GM12878 (cell line): ENCODE measurements at regions not wholly inside any gene's neighbourhood (a gene's known extent, or its start where the extent isn't known, plus 50 kb on each side); places are given as distances from the start of the nearest gene placed in this dataset.

Experiments used
- CHD1 ChIP-seq: IDR thresholded peaks from 2 replicates; pipeline ENCODE4 v1.6.1; 2012; ENCODE audit warnings: low read depth, low read length, improper control_type of control experiment
- EZH2 ChIP-seq: IDR thresholded peaks from 2 replicates; pipeline ENCODE4 v1.6.1; 2012; ENCODE audit warnings: low read depth, mild to moderate bottlenecking, control low read depth, inconsistent platforms, low read length, borderline replicate concordance; ENCODE audit not compliant: control insufficient read depth
- FOXM1 ChIP-seq: IDR thresholded peaks from 2 replicates; pipeline ENCODE4 v1.6.1; 2012; ENCODE audit warnings: low read depth, mild to moderate bottlenecking, inconsistent platforms, low read length, moderate library complexity
- KDM1A ChIP-seq: fragments of 200-600 bp; sonication (generic); IDR thresholded peaks from 2 replicates; pipeline ENCODE4 v1.6.1; 2016; ENCODE audit warnings: borderline replicate concordance
- NFIC ChIP-seq: IDR thresholded peaks from 2 replicates; pipeline ENCODE4 v1.6.1; 2012; ENCODE audit warnings: low read depth, mild to moderate bottlenecking, inconsistent platforms, low read length, moderate library complexity
- POLR2A ChIP-seq: IDR thresholded peaks from 2 replicates; pipeline ENCODE4 v1.6.1; 2011; ENCODE audit warnings: low read depth, mild to moderate bottlenecking, low read length
- POLR2AphosphoS2 ChIP-seq: IDR thresholded peaks from 2 replicates; pipeline ENCODE4 v1.6.1; 2011; ENCODE audit warnings: low read depth, mild to moderate bottlenecking, low read length, improper control_type of control experiment, moderate library complexity
- YY1 ChIP-seq: IDR thresholded peaks from 2 replicates; pipeline ENCODE4 v1.6.1; 2011; ENCODE audit warnings: low read depth, mild to moderate bottlenecking, low read length
- ZNF384 ChIP-seq: IDR thresholded peaks from 2 replicates; pipeline ENCODE4 v1.6.1; 2012; ENCODE audit warnings: low read depth, mild to moderate bottlenecking, low read length, improper control_type of control experiment, borderline replicate concordance
- TF ChIP-seq, protein P1 (sequence below), 3 experiments: IDR thresholded peaks in 2 of 3; conservative IDR thresholded peaks in 1 of 3; 2 replicates each; pipeline ENCODE4 v1.5.1; 2011; ENCODE audit warnings: low read depth in 3 of 3, low read length in 3 of 3, mild to moderate bottlenecking in 3 of 3, control low read depth in 2 of 3, moderate library complexity in 2 of 3, inconsistent platforms in 1 of 3, mixed read lengths in 1 of 3; ENCODE audit not compliant: control insufficient read depth in 2 of 3, insufficient read depth in 1 of 3; ENCODE audit errors: extremely low read depth in 1 of 3
- TF ChIP-seq, protein P2 (sequence below): fragments of 450-650 bp; IDR thresholded peaks from 2 replicates; pipeline ENCODE4 v1.6.1; 2017; ENCODE audit warnings: mild to moderate bottlenecking, low read depth, inconsistent platforms; ENCODE audit not compliant: poor library complexity, severe bottlenecking
- TF ChIP-seq, protein P3 (sequence below): fragments of 150-350 bp; IDR thresholded peaks from 2 replicates; pipeline ENCODE4 v1.6.1; 2016; ENCODE audit warnings: low read depth, low read length

DNA sequence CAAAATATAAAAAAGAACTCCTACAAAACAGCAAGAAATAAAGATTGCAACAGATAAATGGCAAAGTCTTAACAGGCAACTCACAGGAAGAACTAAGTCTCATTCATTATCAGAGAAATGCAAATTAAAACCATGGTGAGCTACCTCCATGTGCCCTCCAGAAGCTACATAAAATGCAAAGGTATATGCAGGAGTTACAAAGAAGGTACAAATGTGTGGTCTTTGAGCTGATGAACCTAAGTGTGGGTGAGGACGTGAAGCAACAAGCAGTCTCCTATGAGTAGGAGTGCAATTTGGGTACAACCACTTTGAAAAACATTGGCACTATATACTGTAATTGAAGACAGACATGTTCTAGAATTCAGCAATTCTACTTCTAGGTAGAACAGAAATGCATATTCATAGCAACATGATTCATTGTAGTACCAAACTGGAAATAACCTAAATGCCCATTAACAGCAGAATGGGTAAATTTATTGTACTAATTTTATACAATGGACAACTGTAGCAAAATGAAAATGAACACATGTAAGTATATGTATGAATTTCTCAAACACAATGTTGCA, 61.6 kb upstream of the KCNMA1 start:
- TF ChIP-seq, protein P1, sequence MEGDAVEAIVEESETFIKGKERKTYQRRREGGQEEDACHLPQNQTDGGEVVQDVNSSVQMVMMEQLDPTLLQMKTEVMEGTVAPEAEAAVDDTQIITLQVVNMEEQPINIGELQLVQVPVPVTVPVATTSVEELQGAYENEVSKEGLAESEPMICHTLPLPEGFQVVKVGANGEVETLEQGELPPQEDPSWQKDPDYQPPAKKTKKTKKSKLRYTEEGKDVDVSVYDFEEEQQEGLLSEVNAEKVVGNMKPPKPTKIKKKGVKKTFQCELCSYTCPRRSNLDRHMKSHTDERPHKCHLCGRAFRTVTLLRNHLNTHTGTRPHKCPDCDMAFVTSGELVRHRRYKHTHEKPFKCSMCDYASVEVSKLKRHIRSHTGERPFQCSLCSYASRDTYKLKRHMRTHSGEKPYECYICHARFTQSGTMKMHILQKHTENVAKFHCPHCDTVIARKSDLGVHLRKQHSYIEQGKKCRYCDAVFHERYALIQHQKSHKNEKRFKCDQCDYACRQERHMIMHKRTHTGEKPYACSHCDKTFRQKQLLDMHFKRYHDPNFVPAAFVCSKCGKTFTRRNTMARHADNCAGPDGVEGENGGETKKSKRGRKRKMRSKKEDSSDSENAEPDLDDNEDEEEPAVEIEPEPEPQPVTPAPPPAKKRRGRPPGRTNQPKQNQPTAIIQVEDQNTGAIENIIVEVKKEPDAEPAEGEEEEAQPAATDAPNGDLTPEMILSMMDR (IDR thresholded peaks at IDR 0.05 in 2 of 3, conservative IDR thresholded peaks at IDR 0.05 in 1 of 3; ENCODE audit: control insufficient read depth in 2 of 3, extremely low read depth in 1 of 3, insufficient read depth in 1 of 3, low read depth in 3 of 3, low read length in 3 of 3) = no peak
- TF ChIP-seq CHD1 (no peak), ZNF384 (no peak), FOXM1 (no peak), POLR2A (no peak), NFIC (no peak), KDM1A (no peak), POLR2AphosphoS2 (no peak), EZH2 (no peak), YY1 (no peak)
- TF ChIP-seq, protein P2, sequence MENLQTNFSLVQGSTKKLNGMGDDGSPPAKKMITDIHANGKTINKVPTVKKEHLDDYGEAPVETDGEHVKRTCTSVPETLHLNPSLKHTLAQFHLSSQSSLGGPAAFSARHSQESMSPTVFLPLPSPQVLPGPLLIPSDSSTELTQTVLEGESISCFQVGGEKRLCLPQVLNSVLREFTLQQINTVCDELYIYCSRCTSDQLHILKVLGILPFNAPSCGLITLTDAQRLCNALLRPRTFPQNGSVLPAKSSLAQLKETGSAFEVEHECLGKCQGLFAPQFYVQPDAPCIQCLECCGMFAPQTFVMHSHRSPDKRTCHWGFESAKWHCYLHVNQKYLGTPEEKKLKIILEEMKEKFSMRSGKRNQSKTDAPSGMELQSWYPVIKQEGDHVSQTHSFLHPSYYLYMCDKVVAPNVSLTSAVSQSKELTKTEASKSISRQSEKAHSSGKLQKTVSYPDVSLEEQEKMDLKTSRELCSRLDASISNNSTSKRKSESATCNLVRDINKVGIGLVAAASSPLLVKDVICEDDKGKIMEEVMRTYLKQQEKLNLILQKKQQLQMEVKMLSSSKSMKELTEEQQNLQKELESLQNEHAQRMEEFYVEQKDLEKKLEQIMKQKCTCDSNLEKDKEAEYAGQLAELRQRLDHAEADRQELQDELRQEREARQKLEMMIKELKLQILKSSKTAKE = no peak
- TF ChIP-seq, protein P3, sequence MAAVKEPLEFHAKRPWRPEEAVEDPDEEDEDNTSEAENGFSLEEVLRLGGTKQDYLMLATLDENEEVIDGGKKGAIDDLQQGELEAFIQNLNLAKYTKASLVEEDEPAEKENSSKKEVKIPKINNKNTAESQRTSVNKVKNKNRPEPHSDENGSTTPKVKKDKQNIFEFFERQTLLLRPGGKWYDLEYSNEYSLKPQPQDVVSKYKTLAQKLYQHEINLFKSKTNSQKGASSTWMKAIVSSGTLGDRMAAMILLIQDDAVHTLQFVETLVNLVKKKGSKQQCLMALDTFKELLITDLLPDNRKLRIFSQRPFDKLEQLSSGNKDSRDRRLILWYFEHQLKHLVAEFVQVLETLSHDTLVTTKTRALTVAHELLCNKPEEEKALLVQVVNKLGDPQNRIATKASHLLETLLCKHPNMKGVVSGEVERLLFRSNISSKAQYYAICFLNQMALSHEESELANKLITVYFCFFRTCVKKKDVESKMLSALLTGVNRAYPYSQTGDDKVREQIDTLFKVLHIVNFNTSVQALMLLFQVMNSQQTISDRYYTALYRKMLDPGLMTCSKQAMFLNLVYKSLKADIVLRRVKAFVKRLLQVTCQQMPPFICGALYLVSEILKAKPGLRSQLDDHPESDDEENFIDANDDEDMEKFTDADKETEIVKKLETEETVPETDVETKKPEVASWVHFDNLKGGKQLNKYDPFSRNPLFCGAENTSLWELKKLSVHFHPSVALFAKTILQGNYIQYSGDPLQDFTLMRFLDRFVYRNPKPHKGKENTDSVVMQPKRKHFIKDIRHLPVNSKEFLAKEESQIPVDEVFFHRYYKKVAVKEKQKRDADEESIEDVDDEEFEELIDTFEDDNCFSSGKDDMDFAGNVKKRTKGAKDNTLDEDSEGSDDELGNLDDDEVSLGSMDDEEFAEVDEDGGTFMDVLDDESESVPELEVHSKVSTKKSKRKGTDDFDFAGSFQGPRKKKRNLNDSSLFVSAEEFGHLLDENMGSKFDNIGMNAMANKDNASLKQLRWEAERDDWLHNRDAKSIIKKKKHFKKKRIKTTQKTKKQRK = no peak
